GM12878 (cell line): ENCODE measurements at regions not wholly inside any gene's neighbourhood (a gene's known extent, or its start where the extent isn't known, plus 50 kb on each side); places are given as distances from the start of the nearest gene placed in this dataset.

Source experiments
- EGR1 ChIP-seq, 2 experiments: IDR thresholded peaks; 1 replicate in 1 of 2; 2 replicates in 1 of 2; pipeline ENCODE4 v1.6.1; 2011 to 2012; ENCODE audit warnings: low read depth in 2 of 2, low read length in 2 of 2, borderline replicate concordance in 1 of 2, mild to moderate bottlenecking in 1 of 2, moderate library complexity in 1 of 2
- EZH2 ChIP-seq: IDR thresholded peaks from 2 replicates; pipeline ENCODE4 v1.6.1; 2012; ENCODE audit warnings: low read depth, mild to moderate bottlenecking, control low read depth, inconsistent platforms, low read length, borderline replicate concordance; ENCODE audit not compliant: control insufficient read depth
- JUND ChIP-seq: IDR thresholded peaks from 2 replicates; pipeline ENCODE4 v1.6.1; 2012; ENCODE audit warnings: low read depth, mild to moderate bottlenecking, low read length, improper control_type of control experiment, moderate library complexity
- POLR2A ChIP-seq: IDR thresholded peaks from 2 replicates; pipeline ENCODE4 v1.6.1; 2011; ENCODE audit warnings: low read depth, mild to moderate bottlenecking, low read length
- SIN3A ChIP-seq: IDR thresholded peaks from 2 replicates; pipeline ENCODE4 v1.6.1; 2012; ENCODE audit warnings: low read depth, low read length, improper control_type of control experiment
- YY1 ChIP-seq: IDR thresholded peaks from 2 replicates; pipeline ENCODE4 v1.6.1; 2011; ENCODE audit warnings: low read depth, mild to moderate bottlenecking, low read length
- TF ChIP-seq, protein P1 (sequence below), 3 experiments: IDR thresholded peaks in 2 of 3; conservative IDR thresholded peaks in 1 of 3; 2 replicates each; pipeline ENCODE4 v1.5.1; 2011; ENCODE audit warnings: low read depth in 3 of 3, low read length in 3 of 3, mild to moderate bottlenecking in 3 of 3, control low read depth in 2 of 3, moderate library complexity in 2 of 3, inconsistent platforms in 1 of 3, mixed read lengths in 1 of 3; ENCODE audit not compliant: control insufficient read depth in 2 of 3, insufficient read depth in 1 of 3; ENCODE audit errors: extremely low read depth in 1 of 3

DNA sequence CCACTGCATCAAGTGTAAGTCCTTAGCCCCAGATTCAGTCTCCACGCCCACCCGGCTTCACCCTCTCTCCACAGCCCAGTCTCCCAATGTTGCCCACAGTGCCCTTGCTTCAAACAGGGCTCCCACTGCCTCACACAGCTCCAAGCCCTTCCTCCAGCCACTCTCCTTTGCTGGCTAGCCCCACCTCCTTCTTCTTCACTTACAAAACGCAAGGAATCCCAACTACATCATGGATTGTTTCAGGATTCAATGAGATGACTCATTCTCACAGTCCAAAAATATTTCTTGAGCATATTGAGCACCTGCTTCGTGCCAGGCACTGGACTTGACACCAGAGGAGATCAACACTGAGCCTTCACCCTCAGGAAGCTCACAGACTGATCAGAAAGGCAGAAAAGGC, 533.5 kb downstream of the BUD13 start:
- TF ChIP-seq EZH2 (no peak), EGR1 (IDR thresholded peaks at IDR 0.05; ENCODE audit: borderline replicate concordance in 1 of 2, low read depth in 2 of 2, low read length in 2 of 2) (no peak), YY1 (no peak), JUND (no peak), SIN3A (no peak), POLR2A (no peak)
- TF ChIP-seq, protein P1, sequence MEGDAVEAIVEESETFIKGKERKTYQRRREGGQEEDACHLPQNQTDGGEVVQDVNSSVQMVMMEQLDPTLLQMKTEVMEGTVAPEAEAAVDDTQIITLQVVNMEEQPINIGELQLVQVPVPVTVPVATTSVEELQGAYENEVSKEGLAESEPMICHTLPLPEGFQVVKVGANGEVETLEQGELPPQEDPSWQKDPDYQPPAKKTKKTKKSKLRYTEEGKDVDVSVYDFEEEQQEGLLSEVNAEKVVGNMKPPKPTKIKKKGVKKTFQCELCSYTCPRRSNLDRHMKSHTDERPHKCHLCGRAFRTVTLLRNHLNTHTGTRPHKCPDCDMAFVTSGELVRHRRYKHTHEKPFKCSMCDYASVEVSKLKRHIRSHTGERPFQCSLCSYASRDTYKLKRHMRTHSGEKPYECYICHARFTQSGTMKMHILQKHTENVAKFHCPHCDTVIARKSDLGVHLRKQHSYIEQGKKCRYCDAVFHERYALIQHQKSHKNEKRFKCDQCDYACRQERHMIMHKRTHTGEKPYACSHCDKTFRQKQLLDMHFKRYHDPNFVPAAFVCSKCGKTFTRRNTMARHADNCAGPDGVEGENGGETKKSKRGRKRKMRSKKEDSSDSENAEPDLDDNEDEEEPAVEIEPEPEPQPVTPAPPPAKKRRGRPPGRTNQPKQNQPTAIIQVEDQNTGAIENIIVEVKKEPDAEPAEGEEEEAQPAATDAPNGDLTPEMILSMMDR (IDR thresholded peaks at IDR 0.05 in 2 of 3, conservative IDR thresholded peaks at IDR 0.05 in 1 of 3; ENCODE audit: control insufficient read depth in 2 of 3, extremely low read depth in 1 of 3, insufficient read depth in 1 of 3, low read depth in 3 of 3, low read length in 3 of 3): no peak
